ENCODE measurements at regions not wholly inside any gene's neighbourhood (a gene's known extent, or its start where the extent isn't known, plus 50 kb on each side); places are given as distances from the start of the nearest gene placed in this dataset.

GRCh38 chr2:37819186-37819585, 105.9 kb upstream of the RMDN2 start:
- H3K27me3 Mint-ChIP-seq (ENCODE audit: low read depth, unreplicated experiment): no peaks in the 10 kb centered on the region
- peaks cover 5% of the 10 kb centered on the region for H3K9me3 Mint-ChIP-seq (ENCODE audit: unreplicated experiment)
- Histone ChIP-seq H3K79me2 (ENCODE audit: insufficient read depth, low read length) (no peaks in the 10 kb centered on the region), H3K27me3 (ENCODE audit: insufficient read depth, low read length) (no peaks in the 10 kb centered on the region), H3K27ac (ENCODE audit: low read depth, low read length) (peak overlapping the region; percentile 65), H3K36me3 (ENCODE audit: insufficient read depth, low read length) (no peaks in the 10 kb centered on the region), H4K20me1 (ENCODE audit: insufficient read depth, low read length) (no peaks in the 10 kb centered on the region), H3K4me3 (ENCODE audit: insufficient read depth, low read depth, low read length) (no peak overlapping the region), H3K4me1 (ENCODE audit: insufficient read depth, low read length) (peaks cover 19% of the 10 kb centered on the region), H3K9me3 (ENCODE audit: insufficient read depth, low read depth, low read length) (no peaks in the 10 kb centered on the region), H3K4me2 (ENCODE audit: low read length) (peak overlapping the region; percentile 32), H3K9ac (ENCODE audit: low read length) (peak overlapping the region; percentile 21), H2AFZ (ENCODE audit: low read depth, low read length) (no peak overlapping the region)
- H3K36me3 Mint-ChIP-seq (ENCODE audit: low read depth, unreplicated experiment): no peaks in the 10 kb centered on the region
- TF ChIP-seq EZH2 (IDR thresholded peaks at IDR 0.05; ENCODE audit: insufficient read depth, low read length): no peak
- TF ChIP-seq, protein P1, sequence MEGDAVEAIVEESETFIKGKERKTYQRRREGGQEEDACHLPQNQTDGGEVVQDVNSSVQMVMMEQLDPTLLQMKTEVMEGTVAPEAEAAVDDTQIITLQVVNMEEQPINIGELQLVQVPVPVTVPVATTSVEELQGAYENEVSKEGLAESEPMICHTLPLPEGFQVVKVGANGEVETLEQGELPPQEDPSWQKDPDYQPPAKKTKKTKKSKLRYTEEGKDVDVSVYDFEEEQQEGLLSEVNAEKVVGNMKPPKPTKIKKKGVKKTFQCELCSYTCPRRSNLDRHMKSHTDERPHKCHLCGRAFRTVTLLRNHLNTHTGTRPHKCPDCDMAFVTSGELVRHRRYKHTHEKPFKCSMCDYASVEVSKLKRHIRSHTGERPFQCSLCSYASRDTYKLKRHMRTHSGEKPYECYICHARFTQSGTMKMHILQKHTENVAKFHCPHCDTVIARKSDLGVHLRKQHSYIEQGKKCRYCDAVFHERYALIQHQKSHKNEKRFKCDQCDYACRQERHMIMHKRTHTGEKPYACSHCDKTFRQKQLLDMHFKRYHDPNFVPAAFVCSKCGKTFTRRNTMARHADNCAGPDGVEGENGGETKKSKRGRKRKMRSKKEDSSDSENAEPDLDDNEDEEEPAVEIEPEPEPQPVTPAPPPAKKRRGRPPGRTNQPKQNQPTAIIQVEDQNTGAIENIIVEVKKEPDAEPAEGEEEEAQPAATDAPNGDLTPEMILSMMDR (IDR thresholded peaks at IDR 0.05; ENCODE audit: insufficient read depth, low read depth, low read length): no peak
- FAIRE-seq: peak; percentile 63
- peak; percentile 92 for DNase-seq (ENCODE audit: low read depth)
- H3K4me3 Mint-ChIP-seq (ENCODE audit: unreplicated experiment): no peak overlapping the region
- H3K4me1 Mint-ChIP-seq (ENCODE audit: low read depth, unreplicated experiment): peaks cover 7% of the 10 kb centered on the region
- no peak overlapping the region for H3K27ac Mint-ChIP-seq (ENCODE audit: unreplicated experiment)

GRCh38 chr2:37820471-37820986, 104.6 kb upstream of the RMDN2 start:
- H3K4me3 Mint-ChIP-seq (ENCODE audit: unreplicated experiment): no peak overlapping the region
- H3K36me3 Mint-ChIP-seq (ENCODE audit: low read depth, unreplicated experiment): no peaks in the 10 kb centered on the region
- H3K79me2 ChIP-seq (ENCODE audit: insufficient read depth, low read length): no peaks in the 10 kb centered on the region
- no peak overlapping the region for H3K4me2 ChIP-seq (ENCODE audit: low read length)
- H3K27me3 Mint-ChIP-seq (ENCODE audit: low read depth, unreplicated experiment): no peaks in the 10 kb centered on the region
- H3K36me3 ChIP-seq (ENCODE audit: insufficient read depth, low read length): no peaks in the 10 kb centered on the region
- H3K9ac ChIP-seq (ENCODE audit: low read length): no peak overlapping the region
- H3K27me3 ChIP-seq (ENCODE audit: insufficient read depth, low read length): no peaks in the 10 kb centered on the region
- H3K9me3 Mint-ChIP-seq (ENCODE audit: unreplicated experiment): peaks cover 5% of the 10 kb centered on the region
- H3K4me3 ChIP-seq (ENCODE audit: insufficient read depth, low read depth, low read length): no peak overlapping the region
- H3K4me1 Mint-ChIP-seq (ENCODE audit: low read depth, unreplicated experiment): peaks cover 7% of the 10 kb centered on the region
- TF ChIP-seq EZH2 (IDR thresholded peaks at IDR 0.05; ENCODE audit: insufficient read depth, low read length): no peak
- TF ChIP-seq, protein P1 (IDR thresholded peaks at IDR 0.05; ENCODE audit: insufficient read depth, low read depth, low read length): no peak
- no peak overlapping the region for H3K27ac Mint-ChIP-seq (ENCODE audit: unreplicated experiment)
- H4K20me1 ChIP-seq (ENCODE audit: insufficient read depth, low read length): no peaks in the 10 kb centered on the region
- FAIRE-seq (no peak), DNase-seq (ENCODE audit: low read depth) (no peak)
- H2AFZ ChIP-seq (ENCODE audit: low read depth, low read length): no peak overlapping the region
- no peak overlapping the region for H3K27ac ChIP-seq (ENCODE audit: low read depth, low read length)
- H3K9me3 ChIP-seq (ENCODE audit: insufficient read depth, low read depth, low read length): no peaks in the 10 kb centered on the region
- peaks cover 19% of the 10 kb centered on the region for H3K4me1 ChIP-seq (ENCODE audit: insufficient read depth, low read length)

GRCh38 chr2:37825586-37825985, 99.5 kb upstream of the RMDN2 start:
- no peak overlapping the region for H2AFZ ChIP-seq (ENCODE audit: low read depth, low read length)

More at GRCh38 chr2:37825586-37825985, 99.5 kb upstream of the RMDN2 start:
- no peak overlapping the region for H3K4me2 ChIP-seq (ENCODE audit: low read length)
- H3K27ac Mint-ChIP-seq (ENCODE audit: unreplicated experiment): no peak overlapping the region
- no peak overlapping the region for H3K9ac ChIP-seq (ENCODE audit: low read length)
- no peak for DNase-seq (ENCODE audit: low read depth)
- peaks cover 32% of the 10 kb centered on the region for H3K4me1 ChIP-seq (ENCODE audit: insufficient read depth, low read length)
- H3K4me3 ChIP-seq (ENCODE audit: insufficient read depth, low read depth, low read length): no peak overlapping the region
- no peaks in the 10 kb centered on the region for H3K27me3 Mint-ChIP-seq (ENCODE audit: low read depth, unreplicated experiment)
- H3K79me2 ChIP-seq (ENCODE audit: insufficient read depth, low read length): no peaks in the 10 kb centered on the region
- no peak overlapping the region for H3K27ac ChIP-seq (ENCODE audit: low read depth, low read length)
- peaks cover 31% of the 10 kb centered on the region for H3K4me1 Mint-ChIP-seq (ENCODE audit: low read depth, unreplicated experiment)
- H3K36me3 Mint-ChIP-seq (ENCODE audit: low read depth, unreplicated experiment): no peaks in the 10 kb centered on the region
- H3K27me3 ChIP-seq (ENCODE audit: insufficient read depth, low read length): no peaks in the 10 kb centered on the region
- no peak for TF ChIP-seq EZH2 (IDR thresholded peaks at IDR 0.05; ENCODE audit: insufficient read depth, low read length)
- TF ChIP-seq, protein P1 (IDR thresholded peaks at IDR 0.05; ENCODE audit: insufficient read depth, low read depth, low read length): no peak
- FAIRE-seq: no peak
- H3K4me3 Mint-ChIP-seq (ENCODE audit: unreplicated experiment): no peak overlapping the region
- peaks cover 5% of the 10 kb centered on the region for H3K9me3 Mint-ChIP-seq (ENCODE audit: unreplicated experiment)
- no peaks in the 10 kb centered on the region for H3K9me3 ChIP-seq (ENCODE audit: insufficient read depth, low read depth, low read length)
- no peaks in the 10 kb centered on the region for H3K36me3 ChIP-seq (ENCODE audit: insufficient read depth, low read length)
- H4K20me1 ChIP-seq (ENCODE audit: insufficient read depth, low read length): no peaks in the 10 kb centered on the region
